ENCODE measurements at regions not wholly inside any gene's neighbourhood (a gene's known extent, or its start where the extent isn't known, plus 50 kb on each side); places are given as distances from the start of the nearest gene placed in this dataset.

DNA sequence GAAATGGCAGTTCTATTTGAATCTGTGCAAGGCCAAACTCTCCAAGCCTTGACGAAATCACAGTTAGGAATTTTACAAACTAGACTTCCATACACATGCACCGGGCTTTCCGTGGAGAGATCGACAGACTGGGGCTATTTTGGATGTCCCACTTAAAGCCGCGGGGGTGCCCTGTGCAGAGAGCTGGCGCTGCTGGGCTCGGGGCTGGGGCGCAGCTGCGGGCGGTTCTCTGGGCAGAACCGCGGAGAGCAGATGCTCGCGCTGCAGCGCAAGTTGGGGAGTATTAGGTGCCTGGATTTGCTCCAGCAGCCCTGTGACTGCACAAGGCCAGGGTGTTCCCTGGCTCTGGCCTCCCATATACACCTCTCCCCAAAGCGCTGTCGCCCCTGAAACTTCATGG is 67.2 kb downstream of the SPATA19 start:
- no peak for ATAC-seq
- WGBS (ENCODE audit: insufficient coverage, low coverage, low lambda C conversion rate, missing lambda C conversion rate) = 31% methylated on average over 10 of the region's 18 CpGs
- intact Hi-C loops (cut with DNase I) = no loop called here
- TF ChIP-seq POLR2A (IDR thresholded peaks at IDR 0.05) = no peak
- TF ChIP-seq, protein P1, sequence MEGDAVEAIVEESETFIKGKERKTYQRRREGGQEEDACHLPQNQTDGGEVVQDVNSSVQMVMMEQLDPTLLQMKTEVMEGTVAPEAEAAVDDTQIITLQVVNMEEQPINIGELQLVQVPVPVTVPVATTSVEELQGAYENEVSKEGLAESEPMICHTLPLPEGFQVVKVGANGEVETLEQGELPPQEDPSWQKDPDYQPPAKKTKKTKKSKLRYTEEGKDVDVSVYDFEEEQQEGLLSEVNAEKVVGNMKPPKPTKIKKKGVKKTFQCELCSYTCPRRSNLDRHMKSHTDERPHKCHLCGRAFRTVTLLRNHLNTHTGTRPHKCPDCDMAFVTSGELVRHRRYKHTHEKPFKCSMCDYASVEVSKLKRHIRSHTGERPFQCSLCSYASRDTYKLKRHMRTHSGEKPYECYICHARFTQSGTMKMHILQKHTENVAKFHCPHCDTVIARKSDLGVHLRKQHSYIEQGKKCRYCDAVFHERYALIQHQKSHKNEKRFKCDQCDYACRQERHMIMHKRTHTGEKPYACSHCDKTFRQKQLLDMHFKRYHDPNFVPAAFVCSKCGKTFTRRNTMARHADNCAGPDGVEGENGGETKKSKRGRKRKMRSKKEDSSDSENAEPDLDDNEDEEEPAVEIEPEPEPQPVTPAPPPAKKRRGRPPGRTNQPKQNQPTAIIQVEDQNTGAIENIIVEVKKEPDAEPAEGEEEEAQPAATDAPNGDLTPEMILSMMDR (IDR thresholded peaks at IDR 0.05) = no peak
- Histone ChIP-seq H3K27ac (no peak overlapping the region), H3K9me3 (no peaks in the 10 kb centered on the region), H3K4me1 (no peaks in the 10 kb centered on the region), H3K27me3 (no peaks in the 10 kb centered on the region), H3K36me3 (no peaks in the 10 kb centered on the region), H3K4me3 (no peak overlapping the region)
- no peak for DNase-seq

DNA sequence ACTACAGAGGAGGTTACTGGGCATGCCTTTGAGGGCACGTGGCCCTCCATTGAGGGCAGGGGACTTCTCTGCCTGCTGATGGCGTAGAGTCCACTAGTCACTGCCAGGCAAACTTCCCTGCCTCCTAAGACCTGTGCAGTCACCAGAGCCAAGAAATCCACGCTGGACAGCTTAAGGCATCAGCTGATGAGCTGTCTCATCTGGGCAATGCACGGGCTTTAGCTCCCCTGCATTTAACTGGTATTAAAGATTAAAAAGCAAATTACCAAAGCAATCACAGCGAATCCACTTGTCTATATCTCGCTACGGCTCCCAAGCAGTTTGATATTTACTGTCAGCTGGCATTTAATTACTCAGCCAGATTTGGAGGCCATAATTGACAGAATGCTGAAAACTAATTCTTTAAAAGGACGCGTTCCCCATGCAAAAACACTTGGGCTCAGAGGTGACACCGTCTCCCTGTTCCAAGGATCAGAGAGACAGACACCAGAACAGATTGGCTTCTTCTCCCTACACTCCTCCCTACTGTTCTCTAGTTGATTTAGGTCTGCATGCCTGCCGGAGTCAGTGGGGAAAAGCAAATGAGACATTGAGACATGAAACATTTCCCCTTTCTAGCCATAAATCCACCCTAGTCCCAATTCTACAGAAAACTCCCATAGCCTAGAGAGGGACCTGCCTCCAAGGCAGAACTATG is 68.5 kb downstream of the SPATA19 start:
- H3K4me1 ChIP-seq = no peaks in the 10 kb centered on the region
- DNase-seq = no peak
- no peaks in the 10 kb centered on the region for H3K36me3 ChIP-seq
- TF ChIP-seq, protein P1 (IDR thresholded peaks at IDR 0.05) = no peak
- no peak for TF ChIP-seq POLR2A (IDR thresholded peaks at IDR 0.05)
- H3K4me3 ChIP-seq = no peak overlapping the region
- no peaks in the 10 kb centered on the region for H3K9me3 ChIP-seq
- WGBS (ENCODE audit: insufficient coverage, low coverage, low lambda C conversion rate, missing lambda C conversion rate) = 64% methylated on average over 10 of the region's 11 CpGs
- no peak for ATAC-seq
- intact Hi-C loops (cut with DNase I) = no loop called here
- H3K27ac ChIP-seq = no peak overlapping the region
- no peaks in the 10 kb centered on the region for H3K27me3 ChIP-seq

DNA sequence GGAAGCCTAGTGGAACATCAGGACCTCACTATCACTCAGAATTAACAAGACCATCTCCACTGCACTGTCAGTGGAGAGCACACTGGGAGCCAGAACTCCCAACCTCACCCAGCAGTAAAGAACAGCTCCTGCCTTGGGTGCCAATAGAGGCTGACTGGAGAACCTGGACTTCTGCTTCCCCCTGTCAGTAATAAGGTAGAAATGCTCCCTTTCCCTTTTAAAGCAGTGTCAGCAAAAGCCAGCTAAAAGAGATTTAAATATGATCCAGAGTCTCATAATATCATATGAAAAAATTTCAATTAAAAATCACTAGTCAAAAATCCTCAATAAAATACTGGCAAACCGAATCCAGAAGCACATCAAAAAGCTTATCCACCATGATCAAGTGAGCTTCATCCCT is 82.8 kb downstream of the SPATA19 start:
- no peak for ATAC-seq
- TF ChIP-seq, protein P1 (IDR thresholded peaks at IDR 0.05) = no peak
- no peak for TF ChIP-seq POLR2A (IDR thresholded peaks at IDR 0.05)
- no peaks in the 10 kb centered on the region for H3K4me1 ChIP-seq
- intact Hi-C loops (cut with DNase I) = no loop called here
- H3K4me3 ChIP-seq = no peak overlapping the region
- no peaks in the 10 kb centered on the region for H3K27me3 ChIP-seq
- no peak for DNase-seq
- H3K27ac ChIP-seq = no peak overlapping the region
- no peaks in the 10 kb centered on the region for H3K36me3 ChIP-seq
- 20% methylated on average over 1 of the region's 1 CpG for WGBS (ENCODE audit: insufficient coverage, low coverage, low lambda C conversion rate, missing lambda C conversion rate)
- H3K9me3 ChIP-seq = no peaks in the 10 kb centered on the region

DNA sequence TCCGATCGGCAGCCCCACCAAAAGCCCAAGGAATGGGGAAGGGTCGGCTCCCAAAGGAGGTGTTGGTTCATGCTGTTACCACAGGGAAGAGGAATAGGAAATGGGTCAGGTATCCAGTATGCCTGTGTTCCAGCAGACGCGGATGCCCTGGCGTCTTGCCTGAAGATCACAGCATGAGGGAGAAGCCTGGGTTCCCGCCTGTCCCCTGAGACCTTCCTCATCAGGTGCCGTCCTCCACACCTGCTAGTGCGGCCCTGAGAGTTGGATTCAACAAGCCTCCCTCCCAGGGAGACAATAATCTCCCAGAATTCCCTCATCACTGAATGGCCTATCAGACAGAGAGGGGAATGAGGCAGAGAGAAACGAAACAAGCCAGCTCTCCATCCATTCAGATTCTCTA is 92.2 kb downstream of the SPATA19 start:
- no peaks in the 10 kb centered on the region for H3K4me1 ChIP-seq
- H3K27ac ChIP-seq = no peak overlapping the region
- ATAC-seq (no peak), DNase-seq (no peak)
- no peak overlapping the region for H3K4me3 ChIP-seq
- 52% methylated on average over 2 of the region's 10 CpGs for WGBS (ENCODE audit: insufficient coverage, low coverage, low lambda C conversion rate, missing lambda C conversion rate)
- H3K36me3 ChIP-seq = no peaks in the 10 kb centered on the region
- no peaks in the 10 kb centered on the region for H3K9me3 ChIP-seq
- intact Hi-C loops (cut with DNase I) = no loop called here
- no peaks in the 10 kb centered on the region for H3K27me3 ChIP-seq
- TF ChIP-seq, protein P1 (IDR thresholded peaks at IDR 0.05) = no peak
- TF ChIP-seq POLR2A (IDR thresholded peaks at IDR 0.05) = no peak

Data from right lobe of liver (tissue), 6 donors.